ENCODE measurements at regions not wholly inside any gene's neighbourhood (a gene's known extent, or its start where the extent isn't known, plus 50 kb on each side); places are given as distances from the start of the nearest gene placed in this dataset.

DNA sequence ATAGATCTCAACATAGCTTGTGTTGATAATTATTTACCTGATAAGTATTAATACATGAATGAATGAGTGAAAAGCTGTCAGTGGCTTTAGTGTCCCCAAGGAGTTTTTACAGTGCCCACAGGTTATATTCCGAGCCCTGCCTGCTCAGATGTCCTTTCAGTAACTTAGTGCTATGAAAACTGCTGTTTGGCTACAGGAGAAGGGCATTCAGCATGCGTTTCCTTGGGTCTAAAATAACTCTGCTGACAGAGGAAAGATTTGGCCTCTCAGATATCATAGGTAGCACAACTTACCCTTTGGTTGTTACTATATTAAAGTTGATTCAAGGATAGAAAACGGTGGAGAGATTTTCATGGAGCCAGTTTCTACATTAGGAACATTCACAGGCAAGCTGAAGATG, 241.0 kb downstream of the ETAA1 start:
- no peak overlapping the region for H3K27ac ChIP-seq (ENCODE audit: low read depth)
- Mint-ChIP-seq H3K4me3 (no peak overlapping the region), H3K27me3 (ENCODE audit: insufficient read depth, low read depth, poor library complexity) (peaks cover 2% of the 10 kb centered on the region), H3K36me3 (ENCODE audit: low read depth) (no peaks in the 10 kb centered on the region), H3K27ac (no peak overlapping the region), H3K9me3 (no peaks in the 10 kb centered on the region), H3K4me1 (no peaks in the 10 kb centered on the region)
- H3K79me2 ChIP-seq (replicated peaks; ENCODE audit: insufficient read depth): no peaks in the 10 kb centered on the region
- no peaks in the 10 kb centered on the region for H3F3A ChIP-seq (replicated peaks; ENCODE audit: low read depth)
- no peak for TF ChIP-seq POLR2AphosphoS5 (IDR thresholded peaks at IDR 0.05; ENCODE audit: low read depth)
- no peak for TF ChIP-seq JUNB (IDR thresholded peaks at IDR 0.05; ENCODE audit: unreplicated experiment)
- TF ChIP-seq, protein P1, sequence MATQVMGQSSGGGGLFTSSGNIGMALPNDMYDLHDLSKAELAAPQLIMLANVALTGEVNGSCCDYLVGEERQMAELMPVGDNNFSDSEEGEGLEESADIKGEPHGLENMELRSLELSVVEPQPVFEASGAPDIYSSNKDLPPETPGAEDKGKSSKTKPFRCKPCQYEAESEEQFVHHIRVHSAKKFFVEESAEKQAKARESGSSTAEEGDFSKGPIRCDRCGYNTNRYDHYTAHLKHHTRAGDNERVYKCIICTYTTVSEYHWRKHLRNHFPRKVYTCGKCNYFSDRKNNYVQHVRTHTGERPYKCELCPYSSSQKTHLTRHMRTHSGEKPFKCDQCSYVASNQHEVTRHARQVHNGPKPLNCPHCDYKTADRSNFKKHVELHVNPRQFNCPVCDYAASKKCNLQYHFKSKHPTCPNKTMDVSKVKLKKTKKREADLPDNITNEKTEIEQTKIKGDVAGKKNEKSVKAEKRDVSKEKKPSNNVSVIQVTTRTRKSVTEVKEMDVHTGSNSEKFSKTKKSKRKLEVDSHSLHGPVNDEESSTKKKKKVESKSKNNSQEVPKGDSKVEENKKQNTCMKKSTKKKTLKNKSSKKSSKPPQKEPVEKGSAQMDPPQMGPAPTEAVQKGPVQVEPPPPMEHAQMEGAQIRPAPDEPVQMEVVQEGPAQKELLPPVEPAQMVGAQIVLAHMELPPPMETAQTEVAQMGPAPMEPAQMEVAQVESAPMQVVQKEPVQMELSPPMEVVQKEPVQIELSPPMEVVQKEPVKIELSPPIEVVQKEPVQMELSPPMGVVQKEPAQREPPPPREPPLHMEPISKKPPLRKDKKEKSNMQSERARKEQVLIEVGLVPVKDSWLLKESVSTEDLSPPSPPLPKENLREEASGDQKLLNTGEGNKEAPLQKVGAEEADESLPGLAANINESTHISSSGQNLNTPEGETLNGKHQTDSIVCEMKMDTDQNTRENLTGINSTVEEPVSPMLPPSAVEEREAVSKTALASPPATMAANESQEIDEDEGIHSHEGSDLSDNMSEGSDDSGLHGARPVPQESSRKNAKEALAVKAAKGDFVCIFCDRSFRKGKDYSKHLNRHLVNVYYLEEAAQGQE (IDR thresholded peaks at IDR 0.05; ENCODE audit: unreplicated experiment): no peak
- no peak for TF ChIP-seq ZNF114 (CRISPR knock-in tag; IDR thresholded peaks at IDR 0.05)
- TF ChIP-seq EZH2phosphoT487 (IDR thresholded peaks at IDR 0.05; ENCODE audit: unreplicated experiment): no peak
- no peak for TF ChIP-seq ZNF331 (CRISPR knock-in tag; IDR thresholded peaks at IDR 0.05; ENCODE audit: low read depth)
- TF ChIP-seq NANOG (IDR thresholded peaks at IDR 0.05; ENCODE audit: borderline replicate concordance): no peak
- TF ChIP-seq CTCF (conservative IDR thresholded peaks at IDR 0.05; ENCODE audit: low read depth in 2 of 2): no peak
- TF ChIP-seq EZH2 (IDR thresholded peaks at IDR 0.05; ENCODE audit: low read depth, unreplicated experiment): no peak
- no peak for TF ChIP-seq CREB1 (CRISPR knock-in tag; IDR thresholded peaks at IDR 0.05; ENCODE audit: low read depth)
- no peak for TF ChIP-seq STAT1 (IDR thresholded peaks at IDR 0.05; ENCODE audit: unreplicated experiment)
- TF ChIP-seq, protein P2, sequence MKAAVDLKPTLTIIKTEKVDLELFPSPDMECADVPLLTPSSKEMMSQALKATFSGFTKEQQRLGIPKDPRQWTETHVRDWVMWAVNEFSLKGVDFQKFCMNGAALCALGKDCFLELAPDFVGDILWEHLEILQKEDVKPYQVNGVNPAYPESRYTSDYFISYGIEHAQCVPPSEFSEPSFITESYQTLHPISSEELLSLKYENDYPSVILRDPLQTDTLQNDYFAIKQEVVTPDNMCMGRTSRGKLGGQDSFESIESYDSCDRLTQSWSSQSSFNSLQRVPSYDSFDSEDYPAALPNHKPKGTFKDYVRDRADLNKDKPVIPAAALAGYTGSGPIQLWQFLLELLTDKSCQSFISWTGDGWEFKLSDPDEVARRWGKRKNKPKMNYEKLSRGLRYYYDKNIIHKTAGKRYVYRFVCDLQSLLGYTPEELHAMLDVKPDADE (IDR thresholded peaks at IDR 0.05): no peak
- no peak for TF ChIP-seq ZNF462 (CRISPR knock-in tag; IDR thresholded peaks at IDR 0.05)
- H3K4me1 ChIP-seq (ENCODE audit: insufficient read depth): no peaks in the 10 kb centered on the region
- ATAC-seq (no peak), DNase-seq (ENCODE audit: low spot score) (no peak)
- H2AFZ ChIP-seq: no peak overlapping the region
- no peaks in the 10 kb centered on the region for H3K9me2 ChIP-seq (ENCODE audit: insufficient read depth)
- H3K36me3 ChIP-seq (ENCODE audit: insufficient read depth): no peaks in the 10 kb centered on the region
- H3K4me3 ChIP-seq: no peak overlapping the region
- H4K20me1 ChIP-seq (replicated peaks; ENCODE audit: insufficient read depth): no peaks in the 10 kb centered on the region
- no peak overlapping the region for H3K4me2 ChIP-seq
- no peaks in the 10 kb centered on the region for H3K27me3 ChIP-seq (ENCODE audit: insufficient read depth)
